ENCODE measurements at regions not wholly inside any gene's neighbourhood (a gene's known extent, or its start where the extent isn't known, plus 50 kb on each side); places are given as distances from the start of the nearest gene placed in this dataset.

GRCh38 chr6:27174958-27175357 is 72.5 kb upstream of the PRSS16 start:
- TF ChIP-seq CTCF (IDR thresholded peaks at IDR 0.05) (no peak), POLR2A (IDR thresholded peaks at IDR 0.05) (no peak), POLR2AphosphoS5 (IDR thresholded peaks at IDR 0.05; ENCODE audit: insufficient read depth in 1 of 2, low read depth in 1 of 2) (no peak)
